HL-60 (cell line): ENCODE measurements at regions not wholly inside any gene's neighbourhood (a gene's known extent, or its start where the extent isn't known, plus 50 kb on each side); places are given as distances from the start of the nearest gene placed in this dataset.

Source experiments
- CTCF ChIP-seq: IDR thresholded peaks from one replicate; pipeline ENCODE4 v1.5.1; 2011; ENCODE audit warnings: low read length, control low read depth, inconsistent platforms; ENCODE audit not compliant: insufficient read depth
- GABPA ChIP-seq: IDR thresholded peaks from 2 replicates; pipeline ENCODE4 v1.6.1; 2012; ENCODE audit warnings: low read depth
- POLR2AphosphoS5 ChIP-seq: IDR thresholded peaks from 2 replicates; pipeline ENCODE4 v1.6.1; 2012; ENCODE audit warnings: low read depth
- REST ChIP-seq: IDR thresholded peaks from 2 replicates; pipeline ENCODE4 v1.6.1; 2012; ENCODE audit warnings: low read depth; ENCODE audit not compliant: insufficient replicate concordance
- SPI1 ChIP-seq: IDR thresholded peaks from 2 replicates; pipeline ENCODE4 v1.6.1; 2012; ENCODE audit warnings: low read depth, mild to moderate bottlenecking, borderline replicate concordance

GRCh38 chr1:238980053-238980452 lies 406.3 kb upstream of the CHRM3 start:
- TF ChIP-seq REST (no peak), CTCF (no peak), POLR2AphosphoS5 (no peak), GABPA (no peak), SPI1 (no peak)
